ENCODE measurements at regions not wholly inside any gene's neighbourhood (a gene's known extent, or its start where the extent isn't known, plus 50 kb on each side); places are given as distances from the start of the nearest gene placed in this dataset.

GRCh38 chr1:87169263-87169910 is 159.3 kb upstream of the LMO4 start:
- TF ChIP-seq CTCF (IDR thresholded peaks at IDR 0.05; ENCODE audit: poor library complexity) (no peak), EZH2 (IDR thresholded peaks at IDR 0.05; ENCODE audit: borderline replicate concordance) (no peak)

Measured in hepatocyte (in vitro differentiated cells).